Mucosa of descending colon (tissue), 3 donors: ENCODE measurements at regions not wholly inside any gene's neighbourhood (a gene's known extent, or its start where the extent isn't known, plus 50 kb on each side); places are given as distances from the start of the nearest gene placed in this dataset.
A peak's percentile ranks its signal among the peaks of the same experiment; 100 is the strongest.

Source experiments
- ATAC-seq: fragments of 200-7000 bp; cut with Tn5 transposase; one replicate; pipeline ENCODE4 v1.9.1; 2020; ENCODE audit warnings: mild to moderate bottlenecking, moderate library complexity
- DNase-seq, 3 donors: peaks; one replicate each; pipeline ENCODE4 v3.0.0-alpha.2; 2020
- H3K36me3 ChIP-seq: fragments of 200-600 bp; one replicate; pipeline ENCODE4 v1.8.0; 2021; ENCODE audit warnings: low read depth, mild to moderate bottlenecking
- H3K4me1 ChIP-seq: fragments of 200-600 bp; one replicate; pipeline ENCODE4 v1.8.0; 2021; ENCODE audit warnings: low read depth, mild to moderate bottlenecking
- H3K4me3 ChIP-seq: fragments of 200-600 bp; one replicate; pipeline ENCODE4 v1.8.0; 2021; ENCODE audit warnings: mild to moderate bottlenecking
- H3K9me3 ChIP-seq: fragments of 200-600 bp; one replicate; pipeline ENCODE4 v1.8.0; 2021; ENCODE audit warnings: mild to moderate bottlenecking
- CTCF ChIP-seq: fragments of 200-600 bp; IDR thresholded peaks from one replicate; pipeline ENCODE4 v1.8.0; 2022; ENCODE audit warnings: antibody characterized with exemption, mild to moderate bottlenecking
- intact Hi-C, 2 donors: fragments of 100-400 bp; cut with DNase I in 1 of 2; cut with micrococcal nuclease in 1 of 2; formaldehyde crosslinking; loops; one replicate each; pipeline versions ENCODE4 v1.11.0 to v1.11.1; 2022; cut with DNase I, micrococcal nuclease
- donor health status: DM: no; HTN: no; CAD: no; lungs with moderate emphysema.
- donor health status: DM: no; HTN: no; CAD: no.
- donor health status: DM: no; HTN: yes; CAD: no.

GRCh38 chr6:169008641-169009257 is 244.9 kb downstream of the THBS2 start:
- no peak overlapping the region for H3K4me3 ChIP-seq
- H3K4me1 ChIP-seq: no peaks in the 10 kb centered on the region
- DNase-seq (no peak), ATAC-seq (no peak)
- no peak for TF ChIP-seq CTCF
- intact Hi-C loops: no loop called here
- H3K36me3 ChIP-seq: no peaks in the 10 kb centered on the region
- no peaks in the 10 kb centered on the region for H3K9me3 ChIP-seq

- ATAC-seq (no peak), DNase-seq (no peak)
- intact Hi-C loops: no loop called here
- Histone ChIP-seq H3K9me3 (no peaks in the 10 kb centered on the region), H3K36me3 (no peaks in the 10 kb centered on the region), H3K4me1 (no peaks in the 10 kb centered on the region), H3K4me3 (no peak overlapping the region)
- no peak for TF ChIP-seq CTCF
These were observed 248.5 kb downstream of the THBS2 start for GRCh38 chr6:169005166-169005565.

GRCh38 chr6:169000022-169000421 is 253.6 kb downstream of the THBS2 start:
- H3K36me3 ChIP-seq: no peaks in the 10 kb centered on the region
- no peak for DNase-seq
- no peak overlapping the region for H3K4me3 ChIP-seq
- H3K9me3 ChIP-seq: no peaks in the 10 kb centered on the region
- intact Hi-C loops: no loop called here
- H3K4me1 ChIP-seq: no peaks in the 10 kb centered on the region
- ATAC-seq: no peak
- no peak for TF ChIP-seq CTCF

GRCh38 chr6:168999392-168999791 is 254.3 kb downstream of the THBS2 start:
- ATAC-seq (peak; percentile 74), DNase-seq (peak in 2 of 3 donors; percentile 38 to 51)
- no peaks in the 10 kb centered on the region for H3K4me1 ChIP-seq

GRCh38 chr6:168996356-168996625 is 257.4 kb downstream of the THBS2 start:
- DNase-seq (no peak), ATAC-seq (no peak)
- Histone ChIP-seq H3K9me3 (no peaks in the 10 kb centered on the region), H3K4me1 (no peaks in the 10 kb centered on the region), H3K36me3 (no peaks in the 10 kb centered on the region), H3K4me3 (no peak overlapping the region)
- TF ChIP-seq CTCF: no peak
- intact Hi-C loops: no loop called here

More at GRCh38 chr6:168999392-168999791, 254.3 kb downstream of the THBS2 start:
- Histone ChIP-seq H3K36me3 (no peaks in the 10 kb centered on the region), H3K4me3 (no peak overlapping the region), H3K9me3 (no peaks in the 10 kb centered on the region)
- TF ChIP-seq CTCF: no peak
- intact Hi-C loops: no loop called here
